H54 (cell line): ENCODE measurements at regions not wholly inside any gene's neighbourhood (a gene's known extent, or its start where the extent isn't known, plus 50 kb on each side); places are given as distances from the start of the nearest gene placed in this dataset.

Experiments used
- DNase-seq: peaks from one replicate; pipeline ENCODE4 v3.0.0; 2011; ENCODE audit warnings: low spot score, mixed read lengths; ENCODE audit not compliant: insufficient read length
- FAIRE-seq: peaks from 3 replicates; lab custom pipeline; 2011; peaks lifted over from hg19 to GRCh38; lab: Jason Lieb, UNC
- POLR2A ChIP-seq: IDR thresholded peaks from 2 replicates; pipeline ENCODE4 v1.6.1; 2011; ENCODE audit warnings: low read depth, mild to moderate bottlenecking, low read length

- DNase-seq (no peak), FAIRE-seq (no peak)
- no peak for TF ChIP-seq POLR2A
Observed at GRCh38 chr3:18597919-18598318, 172.8 kb upstream of the SATB1 start.

- FAIRE-seq: no peak
- DNase-seq: no peak
Observed at GRCh38 chr3:18593231-18593630, 168.1 kb upstream of the SATB1 start.

GRCh38 chr3:18591120-18591519 lies 166.0 kb upstream of the SATB1 start:
- no peak for TF ChIP-seq POLR2A
- FAIRE-seq (no peak), DNase-seq (no peak)

More at GRCh38 chr3:18593231-18593630, 168.1 kb upstream of the SATB1 start:
- TF ChIP-seq POLR2A: no peak

- DNase-seq: no peak
- TF ChIP-seq POLR2A: no peak
- FAIRE-seq: no peak
Observed at GRCh38 chr3:18586076-18586475, 160.9 kb upstream of the SATB1 start.

GRCh38 chr3:18585004-18585968 lies 160.1 kb upstream of the SATB1 start:
- no peak for DNase-seq
- no peak for TF ChIP-seq POLR2A

GRCh38 chr3:18580268-18580667 lies 155.1 kb upstream of the SATB1 start:
- no peak for FAIRE-seq
- no peak for DNase-seq
- no peak for TF ChIP-seq POLR2A

More at GRCh38 chr3:18585004-18585968, 160.1 kb upstream of the SATB1 start:
- no peak for FAIRE-seq

- FAIRE-seq (no peak), DNase-seq (no peak)
- no peak for TF ChIP-seq POLR2A
Observed at GRCh38 chr3:18579661-18580060, 154.5 kb upstream of the SATB1 start.

GRCh38 chr3:18575573-18575972 lies 150.4 kb upstream of the SATB1 start:
- peak; percentile 83 for FAIRE-seq
- no peak for DNase-seq
- TF ChIP-seq POLR2A: no peak

GRCh38 chr3:18572809-18573208 lies 147.7 kb upstream of the SATB1 start:
- DNase-seq: no peak
- TF ChIP-seq POLR2A: no peak
- FAIRE-seq: no peak

GRCh38 chr3:18567293-18567692 lies 142.2 kb upstream of the SATB1 start:
- DNase-seq: no peak
- FAIRE-seq: no peak
- no peak for TF ChIP-seq POLR2A

GRCh38 chr3:18562364-18563154 lies 137.4 kb upstream of the SATB1 start:
- no peak for TF ChIP-seq POLR2A
- FAIRE-seq (no peak), DNase-seq (no peak)

- FAIRE-seq: peak; percentile 95
- no peak for DNase-seq
- no peak for TF ChIP-seq POLR2A
Observed at GRCh38 chr3:18559331-18559842, 134.2 kb upstream of the SATB1 start.

GRCh38 chr3:18558507-18558906 lies 133.4 kb upstream of the SATB1 start:
- FAIRE-seq (no peak), DNase-seq (no peak)
- no peak for TF ChIP-seq POLR2A

- FAIRE-seq (no peak), DNase-seq (no peak)
- TF ChIP-seq POLR2A: no peak
Observed at GRCh38 chr3:18557216-18557615, 132.1 kb upstream of the SATB1 start.
